GM18519 (cell line): ENCODE measurements at regions not wholly inside any gene's neighbourhood (a gene's known extent, or its start where the extent isn't known, plus 50 kb on each side); places are given as distances from the start of the nearest gene placed in this dataset.

Experiments
- ATAC-seq: cut with Tn5 transposase; IDR thresholded peaks from one replicate; pipeline ENCODE4 v1.9.1; 2021; ENCODE audit warnings: mild to moderate bottlenecking, moderate library complexity; ENCODE audit not compliant: unreplicated experiment, low FRiP score

- ATAC-seq: no peak
These were observed 1071.4 kb upstream of the FAM98A start for GRCh38 chr2:34670482-34670881.

- no peak for ATAC-seq
These were observed 1067.7 kb upstream of the FAM98A start for GRCh38 chr2:34666821-34667220.

GRCh38 chr2:34664266-34664665 lies 1065.2 kb upstream of the FAM98A start:
- no peak for ATAC-seq

GRCh38 chr2:34663314-34663713 lies 1064.2 kb upstream of the FAM98A start:
- ATAC-seq: no peak

- ATAC-seq: no peak
These were observed 1061.6 kb upstream of the FAM98A start for GRCh38 chr2:34660741-34661140.

GRCh38 chr2:34656632-34657031 lies 1057.5 kb upstream of the FAM98A start:
- no peak for ATAC-seq

- ATAC-seq: no peak
These were observed 1053.5 kb upstream of the FAM98A start for GRCh38 chr2:34652636-34653035.

- no peak for ATAC-seq
These were observed 1047.8 kb upstream of the FAM98A start for GRCh38 chr2:34646901-34647300.

GRCh38 chr2:34632327-34632726 lies 1033.2 kb upstream of the FAM98A start:
- ATAC-seq: no peak

- no peak for ATAC-seq
These were observed 1027.9 kb upstream of the FAM98A start for GRCh38 chr2:34627003-34627402.

GRCh38 chr2:34604164-34604563 lies 1005.1 kb upstream of the FAM98A start:
- ATAC-seq: no peak

- ATAC-seq: no peak
These were observed 1003.2 kb upstream of the FAM98A start for GRCh38 chr2:34602262-34602661.

GRCh38 chr2:34601561-34601960 lies 1002.5 kb upstream of the FAM98A start:
- ATAC-seq: no peak

- ATAC-seq: no peak
These were observed 979.5 kb upstream of the FAM98A start for GRCh38 chr2:34578641-34579040.

GRCh38 chr2:34570266-34570872 lies 971.3 kb upstream of the FAM98A start:
- no peak for ATAC-seq

- ATAC-seq: no peak
These were observed 968.0 kb upstream of the FAM98A start for GRCh38 chr2:34567128-34567527.

GRCh38 chr2:34552337-34552736 lies 953.2 kb upstream of the FAM98A start:
- ATAC-seq: no peak

- ATAC-seq: no peak
These were observed 950.7 kb upstream of the FAM98A start for GRCh38 chr2:34549710-34550345.

GRCh38 chr2:34547900-34548299 lies 948.8 kb upstream of the FAM98A start:
- ATAC-seq: no peak

- ATAC-seq: no peak
These were observed 948.2 kb upstream of the FAM98A start for GRCh38 chr2:34547340-34547739.

GRCh38 chr2:34545486-34546136 lies 946.5 kb upstream of the FAM98A start:
- ATAC-seq: no peak

GRCh38 chr2:34534761-34535160 lies 935.7 kb upstream of the FAM98A start:
- no peak for ATAC-seq
